SK-N-DZ (cell line): ENCODE measurements at regions not wholly inside any gene's neighbourhood (a gene's known extent, or its start where the extent isn't known, plus 50 kb on each side); places are given as distances from the start of the nearest gene placed in this dataset.
"Not testable (repeated sequence)": the region's sequence is repeated elsewhere in the genome, so short reads cannot be mapped to it uniquely, and the experiment has no call there.

Source experiments
- DNase-seq: peaks from one replicate; pipeline ENCODE4 v3.0.0-alpha.2; 2015; ENCODE audit warnings: low spot score

DNA sequence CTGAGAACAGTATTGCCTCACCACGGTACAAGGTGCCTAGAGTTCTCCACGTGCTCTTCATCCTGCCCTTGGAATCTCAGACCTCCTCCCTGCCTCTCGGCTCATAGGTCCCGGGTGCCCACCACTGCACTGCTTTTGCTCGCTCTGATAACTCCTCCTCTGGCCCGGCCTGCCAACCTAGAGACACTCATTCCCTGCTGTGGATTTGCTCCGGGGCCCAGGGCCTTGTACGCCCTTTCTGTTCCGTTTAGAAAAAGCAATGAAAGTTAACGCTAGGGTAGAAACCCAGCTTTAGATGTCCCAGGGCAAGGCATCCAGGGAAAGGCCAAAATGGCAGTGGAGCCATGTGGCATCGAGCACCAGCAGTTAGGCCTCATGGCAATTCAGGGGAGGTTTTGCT lies 253.9 kb downstream of the VAPA start:
- no peak for DNase-seq

DNA sequence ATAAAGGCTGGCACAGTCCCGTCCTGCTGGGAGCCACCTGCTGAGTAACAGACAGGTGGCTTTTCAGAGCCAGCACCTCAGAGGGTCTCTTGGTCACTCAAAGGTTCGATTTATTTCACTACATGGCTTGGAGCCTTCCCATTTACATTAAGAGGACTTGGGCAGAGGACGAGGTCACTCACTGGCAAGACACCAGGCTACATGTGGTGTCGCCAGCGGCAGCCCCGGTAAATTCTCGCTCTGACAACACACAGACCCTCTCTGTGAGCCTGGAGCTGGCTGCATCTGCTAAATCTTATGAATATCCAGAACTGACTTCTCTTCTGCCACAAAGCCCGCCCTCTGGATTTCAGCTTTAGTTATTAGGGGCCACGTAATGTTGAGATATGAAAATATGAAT lies 254.7 kb downstream of the VAPA start:
- no peak for DNase-seq

- DNase-seq, result no peak
Observed at GRCh38 chr18:10169064-10169562, 255.3 kb downstream of the VAPA start.

GRCh38 chr18:10169814-10170213 lies 256.0 kb downstream of the VAPA start:
- DNase-seq, result no peak

DNA sequence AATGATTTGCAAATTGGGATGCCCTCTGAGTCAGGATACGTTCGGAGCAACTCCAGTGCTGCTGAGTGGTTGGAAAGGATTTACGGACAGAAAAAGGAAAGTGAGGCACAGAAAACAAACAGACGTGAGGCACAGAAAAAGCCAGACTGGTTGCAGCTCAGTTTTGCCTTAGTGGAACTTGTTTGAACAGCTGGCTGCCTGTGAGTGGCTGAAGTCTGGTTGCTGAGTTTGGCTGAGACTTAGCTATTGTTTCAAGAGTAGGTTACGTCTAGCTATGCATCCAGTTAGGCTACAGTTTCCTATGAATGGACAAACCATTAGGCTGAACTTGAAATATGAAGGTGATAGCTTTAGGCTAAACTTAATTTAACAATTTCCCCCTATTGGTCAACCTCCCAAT lies 256.6 kb downstream of the VAPA start:
- DNase-seq, result no peak

- DNase-seq, result not testable (repeated sequence)
Observed at GRCh38 chr18:10175333-10175732, 261.5 kb downstream of the VAPA start.

- not testable (repeated sequence) for DNase-seq
Observed at GRCh38 chr18:10179326-10179725, 265.5 kb downstream of the VAPA start.

DNA sequence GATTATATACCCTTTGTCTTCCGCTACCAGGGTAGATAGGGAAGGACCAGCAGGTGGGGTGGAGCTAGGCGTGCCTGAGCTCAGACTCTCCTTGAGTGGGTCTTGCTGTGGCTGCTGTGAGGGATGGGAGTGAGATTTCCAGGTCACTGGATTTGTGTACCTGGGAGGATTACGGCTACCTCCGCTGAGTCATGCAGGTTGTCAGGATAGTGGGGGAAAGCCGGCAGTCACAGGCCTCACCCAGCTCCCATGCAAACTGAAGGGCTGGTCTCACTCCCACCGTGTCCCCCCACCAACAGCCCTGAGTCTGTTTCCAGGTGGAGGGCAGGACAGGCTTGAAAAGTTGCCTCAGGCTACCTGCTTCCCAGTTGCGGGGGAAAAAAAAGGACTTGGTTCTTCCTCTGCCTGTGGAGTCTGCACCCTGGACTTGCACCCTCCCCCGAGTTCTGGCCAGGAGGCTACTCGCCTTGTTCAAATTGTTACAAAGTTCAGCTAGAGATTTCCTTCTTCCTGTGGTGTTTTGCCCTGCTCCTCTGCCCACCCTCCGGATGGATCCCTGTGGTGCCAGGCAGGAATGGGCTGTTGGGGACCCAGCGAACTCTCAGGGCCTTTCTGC lies 268.3 kb downstream of the VAPA start:
- DNase-seq, result no peak

- no peak for DNase-seq
Observed at GRCh38 chr18:10184776-10185175, 269.7 kb upstream of the APCDD1 start.

GRCh38 chr18:10188971-10189810 lies 265.2 kb upstream of the APCDD1 start:
- no peak for DNase-seq

- DNase-seq, result no peak
Observed at GRCh38 chr18:10190564-10190963, 263.9 kb upstream of the APCDD1 start.

DNA sequence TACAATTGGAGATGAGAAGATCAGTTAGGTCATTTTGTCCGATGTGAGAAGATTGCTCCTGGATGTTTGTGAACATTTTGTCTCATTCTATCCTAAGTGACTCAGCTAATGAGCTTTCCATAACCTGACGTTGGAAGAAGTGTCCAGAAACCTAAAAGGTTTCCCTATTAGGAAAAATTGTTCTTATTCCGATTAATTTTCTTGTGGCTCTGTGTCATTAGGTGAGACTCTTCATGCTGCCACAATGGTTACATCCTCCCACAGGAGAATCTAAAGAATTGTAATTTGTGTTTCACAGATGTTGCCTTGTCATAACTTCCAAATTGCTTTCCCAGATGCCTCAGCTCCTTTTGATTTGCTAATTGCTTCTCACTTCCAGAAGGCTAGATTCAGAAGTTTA lies 261.0 kb upstream of the APCDD1 start:
- DNase-seq, result no peak

- DNase-seq, result no peak
Observed at GRCh38 chr18:10194592-10194991, 259.8 kb upstream of the APCDD1 start.

DNA sequence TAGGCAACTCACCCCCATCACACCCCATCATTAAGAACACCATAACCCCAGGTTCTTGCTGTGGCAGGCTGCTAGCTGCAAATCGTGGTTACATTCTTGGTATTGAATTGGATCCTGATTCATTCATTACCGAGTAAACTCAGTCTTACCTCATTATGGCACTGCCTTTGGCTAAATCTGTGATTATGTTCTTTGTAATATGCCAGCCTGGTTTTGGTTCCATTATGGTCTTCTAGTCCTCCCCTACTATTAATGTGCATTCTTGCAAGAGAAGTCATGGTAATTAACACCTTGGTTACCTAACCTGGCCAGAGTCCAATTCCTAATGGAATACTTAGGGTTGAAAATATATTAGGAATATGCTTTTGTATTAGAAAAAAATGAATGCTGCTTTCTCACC lies 258.9 kb upstream of the APCDD1 start:
- DNase-seq, result no peak

DNA sequence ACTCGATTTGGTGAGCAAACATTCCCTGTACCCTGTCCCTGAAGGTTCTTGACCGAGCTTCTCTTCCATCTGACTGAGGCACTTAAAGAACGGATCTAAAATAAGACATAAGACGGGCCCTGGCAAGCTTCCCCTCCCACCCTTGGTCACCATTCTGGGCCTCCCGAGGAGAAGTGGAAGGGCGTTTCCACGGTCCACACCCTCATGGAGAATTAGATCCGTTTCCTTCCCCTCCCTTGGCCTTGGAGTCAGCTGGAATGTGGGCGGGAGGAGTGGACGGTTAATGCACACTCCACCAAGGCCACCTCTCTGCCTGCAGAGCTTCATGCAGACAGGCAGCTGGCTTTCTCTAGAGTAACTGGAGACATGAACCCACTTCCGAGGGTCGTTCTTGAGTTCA lies 257.3 kb upstream of the APCDD1 start:
- DNase-seq, result no peak

DNA sequence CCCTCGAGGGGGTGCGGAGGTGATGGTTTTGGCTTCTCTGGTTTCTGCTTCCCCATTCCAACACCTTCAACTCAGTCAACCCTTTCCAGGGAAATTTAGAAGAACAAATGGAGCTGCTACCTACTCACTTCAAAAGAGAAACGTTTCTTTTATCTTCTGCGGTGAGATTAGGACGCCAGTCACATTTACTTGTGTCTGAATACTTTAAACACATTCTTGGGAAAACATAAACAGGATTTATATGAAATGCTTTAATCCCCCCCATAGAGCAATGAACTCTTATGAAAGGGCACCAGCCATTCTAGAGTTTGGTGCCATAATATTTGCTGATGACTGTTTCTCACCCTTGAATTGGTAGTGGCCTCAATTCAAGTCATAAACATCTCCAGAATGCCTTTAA lies 253.2 kb upstream of the APCDD1 start:
- DNase-seq, result no peak

- no peak for DNase-seq
Observed at GRCh38 chr18:10201659-10202058, 252.8 kb upstream of the APCDD1 start.

DNA sequence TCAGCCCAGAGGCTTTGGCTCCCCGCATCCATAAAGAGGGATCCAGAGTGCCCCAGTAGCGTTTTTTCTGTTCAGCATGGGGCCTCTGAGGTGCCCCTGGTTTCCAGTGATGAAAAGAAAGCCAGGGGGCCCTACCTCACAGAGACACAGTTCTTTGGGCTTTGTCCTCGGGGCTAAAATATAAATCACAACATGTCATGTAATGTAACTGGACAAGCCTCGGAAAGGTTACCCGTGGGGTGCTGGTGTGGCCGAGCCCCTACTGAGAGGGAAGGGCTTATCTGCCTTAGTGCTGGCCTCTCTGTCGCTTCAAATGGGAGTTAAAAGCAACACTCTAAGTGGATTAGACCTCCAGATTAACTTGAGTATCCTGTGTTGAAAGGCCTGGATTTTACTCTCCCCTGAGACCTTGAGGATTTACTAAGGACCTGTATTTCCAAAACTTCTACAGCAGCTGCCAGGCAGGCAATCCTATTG lies 251.6 kb upstream of the APCDD1 start:
- DNase-seq, result peak; percentile 46

- no peak for DNase-seq
Observed at GRCh38 chr18:10205151-10205550, 249.3 kb upstream of the APCDD1 start.

DNA sequence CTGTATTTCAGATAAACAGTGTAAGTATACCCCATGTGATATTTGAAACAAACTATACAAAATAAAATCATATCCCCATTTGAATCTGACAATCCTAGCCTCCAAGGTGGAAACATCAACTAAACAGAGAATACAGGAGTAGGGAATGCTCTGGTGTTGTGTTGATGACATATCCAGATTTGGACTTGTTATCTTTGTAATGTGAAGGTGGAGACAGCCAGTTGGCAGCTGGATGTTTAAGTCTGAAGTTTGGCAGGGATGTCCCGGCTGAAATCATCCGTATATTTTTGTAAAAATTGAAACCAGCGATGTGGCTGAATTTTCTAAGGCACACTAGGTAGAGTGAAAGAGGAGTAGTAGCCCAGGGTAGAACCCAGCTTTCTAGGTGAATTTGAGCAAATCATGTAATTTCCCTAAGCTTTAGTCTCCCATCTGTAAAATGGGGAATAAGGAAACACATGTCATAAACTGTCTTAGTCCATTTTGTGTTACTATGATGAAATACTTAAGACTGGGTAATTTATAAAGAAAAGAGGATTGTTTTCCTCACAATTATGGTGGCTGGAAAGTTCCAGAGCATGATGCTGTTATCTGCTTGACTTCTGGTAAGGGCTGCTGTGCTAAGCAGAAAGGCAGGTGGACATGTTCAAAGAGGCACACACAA lies 246.6 kb upstream of the APCDD1 start:
- DNase-seq, result no peak

GRCh38 chr18:10209302-10209701 lies 245.1 kb upstream of the APCDD1 start:
- DNase-seq, result no peak

DNA sequence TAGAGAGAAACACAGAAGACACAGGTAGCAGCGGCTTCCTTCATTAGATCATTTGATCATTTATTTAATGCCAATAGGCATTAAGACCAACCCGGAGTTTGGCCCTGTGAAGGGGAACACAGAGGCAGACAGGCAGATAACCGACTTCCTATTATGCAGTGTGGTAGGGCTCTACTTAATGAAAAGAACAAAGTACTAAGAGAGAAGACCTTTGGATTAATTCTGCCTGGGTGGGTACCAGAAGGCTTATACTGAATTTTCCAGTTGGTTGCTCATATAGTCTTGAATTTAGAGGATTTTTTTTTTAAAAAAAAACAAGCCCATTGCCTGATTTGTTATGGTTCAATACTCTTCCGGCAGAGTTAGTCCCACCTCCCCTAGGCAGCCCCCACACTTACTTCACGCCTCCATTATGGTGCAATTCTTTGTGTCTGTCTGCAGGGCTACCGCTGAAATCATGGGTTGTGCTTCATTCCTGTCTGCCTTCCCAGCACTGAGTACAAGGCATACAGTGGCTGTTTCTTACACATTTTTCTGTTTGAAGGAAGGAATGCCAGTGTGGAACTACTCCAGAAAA lies 244.3 kb upstream of the APCDD1 start:
- DNase-seq, result no peak
